Endothelial cell of umbilical vein (primary cell): ENCODE measurements at regions not wholly inside any gene's neighbourhood (a gene's known extent, or its start where the extent isn't known, plus 50 kb on each side); places are given as distances from the start of the nearest gene placed in this dataset.

Experiments
- BruUV-seq: library from RNA; stranded (reverse); fragments of 400-500 nt; replicated peaks from 2 replicates; lab custom pipeline; 2021; lab: Mats Ljungman, UMichigan
- CTCF ChIA-PET: fragments of 300-600, 350-600 bp; sonication (Branson Sonifier 250); formaldehyde crosslinking; loops from one replicate; lab custom pipeline; 2021; ENCODE audit warnings: antibody characterized with exemption, inconsistent platforms; lab: Charles Lee
- POLR2A ChIA-PET: fragments of 300-600, 350-600 bp; sonication (Branson Sonifier 250); formaldehyde crosslinking; loops from one replicate; lab custom pipeline; 2021; ENCODE audit warnings: antibody characterized with exemption, inconsistent platforms; lab: Charles Lee
- DNase-seq: peaks from one replicate; pipeline ENCODE4 v3.0.0-alpha.2; 2011; ENCODE audit warnings: low read depth, low spot score
- FAIRE-seq: peaks from 2 replicates; lab custom pipeline; 2011; peaks lifted over from hg19 to GRCh38; lab: Jason Lieb, UNC
- H2AFZ ChIP-seq: 2 replicates; pipeline ENCODE4 v1.6.0; 2012; ENCODE audit warnings: low read depth, low read length, control low read depth, inconsistent platforms
- H3K27ac ChIP-seq: 2 replicates; pipeline ENCODE4 v1.5.1; 2011; ENCODE audit warnings: low read depth, mild to moderate bottlenecking, control low read depth, low read length, moderate library complexity; ENCODE audit not compliant: insufficient read depth
- H3K27me3 ChIP-seq, 2 experiments: 2 replicates each; pipeline versions ENCODE4 v1.6.0 to v1.6.1; 2011; ENCODE audit warnings: low read length in 2 of 2, mixed read lengths in 1 of 2; ENCODE audit not compliant: control insufficient read depth in 2 of 2, insufficient read depth in 2 of 2
- H3K36me3 ChIP-seq, 2 experiments: 2 replicates in 1 of 2; 3 replicates in 1 of 2; pipeline ENCODE4 v1.5.1; 2011; ENCODE audit warnings: low read length in 2 of 2, mild to moderate bottlenecking in 1 of 2, moderate library complexity in 1 of 2; ENCODE audit not compliant: control insufficient read depth in 2 of 2, insufficient read depth in 2 of 2; ENCODE audit errors: extremely low read depth in 1 of 2
- H3K4me1 ChIP-seq: 3 replicates; pipeline ENCODE4 v1.5.1; 2011; ENCODE audit warnings: mild to moderate bottlenecking, low read length; ENCODE audit not compliant: control insufficient read depth, insufficient read depth; ENCODE audit errors: extremely low read depth
- H3K4me2 ChIP-seq: 2 replicates; pipeline ENCODE4 v1.6.1; 2011; ENCODE audit warnings: low read length, control low read depth, mixed read lengths; ENCODE audit not compliant: insufficient read depth
- H3K4me3 ChIP-seq, 3 experiments: fragments of 200-600 bp in 1 of 3; sonication (generic), shearing (Covaris generic) in 1 of 3; replicated peaks in 1 of 3; 2 replicates each; pipeline ENCODE4 v1.5.1; 2011 to 2016; ENCODE audit warnings: control low read depth in 3 of 3, low read length in 3 of 3, mild to moderate bottlenecking in 2 of 3, inconsistent platforms in 1 of 3, low read depth in 1 of 3, moderate library complexity in 1 of 3; ENCODE audit not compliant: insufficient read depth in 1 of 3
- H3K79me2 ChIP-seq: 2 replicates; pipeline ENCODE4 v1.6.0; 2012; ENCODE audit warnings: low read length, inconsistent platforms; ENCODE audit not compliant: control insufficient read depth, insufficient read depth
- H3K9ac ChIP-seq: replicated peaks from 2 replicates; pipeline ENCODE3; 2011; ENCODE audit warnings: low read length, control low read depth; ENCODE audit not compliant: insufficient read depth; ENCODE audit errors: extremely low read depth
- H3K9me1 ChIP-seq: replicated peaks from 3 replicates; pipeline ENCODE4 v1.6.0; 2011; ENCODE audit warnings: mild to moderate bottlenecking, low read length; ENCODE audit not compliant: control insufficient read depth, insufficient read depth; ENCODE audit errors: extremely low read depth
- H3K9me3 ChIP-seq: replicated peaks from 2 replicates; pipeline ENCODE4 v1.5.1; 2012; ENCODE audit warnings: low read length, inconsistent platforms; ENCODE audit not compliant: control insufficient read depth, insufficient read depth
- H4K20me1 ChIP-seq: replicated peaks from 2 replicates; pipeline ENCODE3; 2011; ENCODE audit warnings: mild to moderate bottlenecking, low read length; ENCODE audit not compliant: control insufficient read depth, insufficient read depth; ENCODE audit errors: extremely low read depth
- EZH2 ChIP-seq: IDR thresholded peaks from 2 replicates; pipeline ENCODE4 v1.6.1; 2012; ENCODE audit warnings: borderline replicate concordance, low read depth, mild to moderate bottlenecking, moderate library complexity, low read length, inconsistent platforms; ENCODE audit not compliant: severe bottlenecking
- FOS ChIP-seq: IDR thresholded peaks from 2 replicates; pipeline ENCODE4 v1.6.1; 2011; ENCODE audit warnings: mild to moderate bottlenecking, low read length, moderate library complexity, borderline replicate concordance; ENCODE audit not compliant: insufficient read depth
- GATA2 ChIP-seq: IDR thresholded peaks from 2 replicates; pipeline ENCODE4 v1.7.0; 2011; ENCODE audit warnings: low read depth, mild to moderate bottlenecking, moderate library complexity, mixed read lengths, low read length; ENCODE audit not compliant: insufficient read length, insufficient read depth
- JUN ChIP-seq: IDR thresholded peaks from 2 replicates; pipeline ENCODE4 v1.6.1; 2011; ENCODE audit warnings: borderline replicate concordance, low read depth; ENCODE audit not compliant: insufficient read length, insufficient read depth
- MYC ChIP-seq: IDR thresholded peaks from one replicate; pipeline ENCODE4 v1.6.1; 2011; ENCODE audit warnings: mild to moderate bottlenecking, low read depth, low read length
- POLR2A ChIP-seq: IDR thresholded peaks from 2 replicates; pipeline ENCODE4 v1.6.1; 2012; ENCODE audit warnings: low read depth, mild to moderate bottlenecking, control low read depth, low read length
- POLR2AphosphoS5 ChIP-seq: IDR thresholded peaks from 2 replicates; pipeline ENCODE4 v1.6.1; 2012; ENCODE audit warnings: low read depth, mild to moderate bottlenecking, control low read depth, low read length, moderate library complexity; ENCODE audit not compliant: insufficient read depth
- dilution Hi-C: fragments of 300-500 bp; cut with MboI; formaldehyde crosslinking; loops from one replicate; pipeline ENCODE4 v1.15.0; 2019; ENCODE audit warnings: low sequenced_read_pairs; ENCODE audit not compliant: extremely low pct_ligation_motif_present
- intact Hi-C: fragments of 100-400 bp; cut with micrococcal nuclease; formaldehyde crosslinking; loops from one replicate; pipeline ENCODE4 v1.10.0; 2022
- TF ChIP-seq, protein P1 (sequence below): IDR thresholded peaks from 2 replicates; pipeline ENCODE4 v1.6.1; 2011; ENCODE audit not compliant: insufficient read depth, insufficient read length
- TF ChIP-seq, protein P2 (sequence below), 2 donors: IDR thresholded peaks; 1 replicate in 1 of 2; 2 replicates in 1 of 2; pipeline ENCODE4 v1.5.1; 2011; ENCODE audit warnings: low read length in 2 of 2, mild to moderate bottlenecking in 2 of 2, moderate library complexity in 2 of 2, control low read depth in 1 of 2, inconsistent platforms in 1 of 2, low read depth in 1 of 2; ENCODE audit not compliant: insufficient read depth in 1 of 2; ENCODE audit errors: extremely low read depth in 1 of 2

DNA sequence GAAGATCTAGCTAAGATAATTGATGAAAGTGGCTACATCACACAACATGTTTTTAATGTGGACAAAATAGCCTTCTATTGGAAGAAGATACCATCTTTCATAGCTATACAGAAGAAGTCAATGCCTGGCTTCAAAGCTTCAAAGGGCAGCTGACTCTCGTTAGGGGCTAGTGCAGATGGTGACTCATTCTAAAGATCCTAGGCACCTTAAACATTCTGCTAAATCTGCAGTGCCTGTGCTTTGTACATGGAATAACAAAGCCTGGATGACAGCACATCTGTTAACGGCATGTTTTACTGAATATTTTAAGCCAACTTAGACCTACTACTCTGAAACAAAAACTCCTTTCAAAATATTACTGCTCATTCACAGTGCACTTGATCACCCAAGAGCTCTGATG lies 65.6 kb upstream of the USP24 start:
- dilution Hi-C loops = no loop called here
- CTCF ChIA-PET = interaction anchor here (1.0 to 2.3 kb wide), 5 partner anchors 24 to 1304 kb away, joined by 3 to 19 read pairs (median 3); no protein-coding TSS in a partner anchor
- POLR2A ChIA-PET = no interaction called here

More for the DNA sequence above, 65.6 kb upstream of the USP24 start:
- Histone ChIP-seq H3K36me3 (no peaks in the 10 kb centered on the region), H2AFZ (no peak overlapping the region), H3K4me1 (peaks cover 13% of the 10 kb centered on the region), H3K4me3 (no peak overlapping the region), H3K9me3 (no peaks in the 10 kb centered on the region), H4K20me1 (no peaks in the 10 kb centered on the region), H3K27ac (no peak overlapping the region), H3K79me2 (no peaks in the 10 kb centered on the region), H3K9me1 (no peaks in the 10 kb centered on the region), H3K27me3 (no peaks in the 10 kb centered on the region), H3K9ac (no peak overlapping the region), H3K4me2 (no peak overlapping the region)
- FAIRE-seq (no peak), DNase-seq (no peak)
- no peak for TF ChIP-seq EZH2
- no peak for TF ChIP-seq POLR2AphosphoS5
- TF ChIP-seq FOS = no peak
- no peak for TF ChIP-seq POLR2A
- no peak for TF ChIP-seq JUN
- no peak for TF ChIP-seq GATA2
- TF ChIP-seq, protein P1, sequence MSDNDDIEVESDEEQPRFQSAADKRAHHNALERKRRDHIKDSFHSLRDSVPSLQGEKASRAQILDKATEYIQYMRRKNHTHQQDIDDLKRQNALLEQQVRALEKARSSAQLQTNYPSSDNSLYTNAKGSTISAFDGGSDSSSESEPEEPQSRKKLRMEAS = no peak
- no peak for TF ChIP-seq MYC
- TF ChIP-seq, protein P2, sequence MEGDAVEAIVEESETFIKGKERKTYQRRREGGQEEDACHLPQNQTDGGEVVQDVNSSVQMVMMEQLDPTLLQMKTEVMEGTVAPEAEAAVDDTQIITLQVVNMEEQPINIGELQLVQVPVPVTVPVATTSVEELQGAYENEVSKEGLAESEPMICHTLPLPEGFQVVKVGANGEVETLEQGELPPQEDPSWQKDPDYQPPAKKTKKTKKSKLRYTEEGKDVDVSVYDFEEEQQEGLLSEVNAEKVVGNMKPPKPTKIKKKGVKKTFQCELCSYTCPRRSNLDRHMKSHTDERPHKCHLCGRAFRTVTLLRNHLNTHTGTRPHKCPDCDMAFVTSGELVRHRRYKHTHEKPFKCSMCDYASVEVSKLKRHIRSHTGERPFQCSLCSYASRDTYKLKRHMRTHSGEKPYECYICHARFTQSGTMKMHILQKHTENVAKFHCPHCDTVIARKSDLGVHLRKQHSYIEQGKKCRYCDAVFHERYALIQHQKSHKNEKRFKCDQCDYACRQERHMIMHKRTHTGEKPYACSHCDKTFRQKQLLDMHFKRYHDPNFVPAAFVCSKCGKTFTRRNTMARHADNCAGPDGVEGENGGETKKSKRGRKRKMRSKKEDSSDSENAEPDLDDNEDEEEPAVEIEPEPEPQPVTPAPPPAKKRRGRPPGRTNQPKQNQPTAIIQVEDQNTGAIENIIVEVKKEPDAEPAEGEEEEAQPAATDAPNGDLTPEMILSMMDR (IDR thresholded peaks at IDR 0.05; ENCODE audit: extremely low read depth in 1 of 2, insufficient read depth in 1 of 2, low read depth in 1 of 2, low read length in 2 of 2) = no peak
- intact Hi-C loops = loop anchor here (10.0 kb wide), 1 partner anchor 614 kb away; no protein-coding TSS in a partner anchor
- BruUV-seq = no TSS peak
